ENCODE measurements at regions not wholly inside any gene's neighbourhood (a gene's known extent, or its start where the extent isn't known, plus 50 kb on each side); places are given as distances from the start of the nearest gene placed in this dataset.

DNA sequence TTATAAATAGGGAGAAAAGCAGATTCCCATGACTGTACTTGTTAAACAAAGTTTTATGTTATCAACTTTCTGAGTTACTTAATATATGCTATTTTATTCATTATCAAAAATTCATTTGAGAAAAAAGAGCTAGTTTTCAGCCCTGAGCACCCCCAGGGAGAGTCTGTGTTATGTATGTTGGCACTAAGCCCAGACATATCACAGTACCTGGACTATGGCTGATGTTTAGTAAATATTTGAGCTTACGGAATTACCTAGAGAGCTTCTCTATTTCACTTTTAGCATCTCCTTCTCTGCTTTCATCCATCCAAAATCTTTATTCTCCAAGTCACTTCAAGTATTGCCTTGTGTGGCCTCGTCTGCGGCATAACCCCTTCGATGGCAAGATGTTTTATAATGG is 225.9 kb upstream of the PCSK5 start:
- TF ChIP-seq, protein P1, sequence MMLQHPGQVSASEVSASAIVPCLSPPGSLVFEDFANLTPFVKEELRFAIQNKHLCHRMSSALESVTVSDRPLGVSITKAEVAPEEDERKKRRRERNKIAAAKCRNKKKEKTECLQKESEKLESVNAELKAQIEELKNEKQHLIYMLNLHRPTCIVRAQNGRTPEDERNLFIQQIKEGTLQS (IDR thresholded peaks at IDR 0.05), result no peak
- no peak for TF ChIP-seq JUND (IDR thresholded peaks at IDR 0.05)
- no peak for TF ChIP-seq ELF1 (IDR thresholded peaks at IDR 0.05; ENCODE audit: borderline replicate concordance, low read depth)
- TF ChIP-seq CEBPB (IDR thresholded peaks at IDR 0.05; ENCODE audit: low read depth), result no peak
- TF ChIP-seq EZH2 (IDR thresholded peaks at IDR 0.05), result no peak
- no peak for TF ChIP-seq CBX3 (IDR thresholded peaks at IDR 0.05; ENCODE audit: low read depth)
- no peak for TF ChIP-seq RAD21 (IDR thresholded peaks at IDR 0.05; ENCODE audit: low read depth)
- no peak for TF ChIP-seq TCF7L2 (IDR thresholded peaks at IDR 0.05; ENCODE audit: borderline replicate concordance, extremely low read depth, insufficient read depth, insufficient read length)
- DNase-seq (ENCODE audit: low read depth, low spot score) (no peak), ATAC-seq (no peak)
- H3K4me1 ChIP-seq (ENCODE audit: control insufficient read depth in 1 of 2, insufficient read depth in 2 of 2, low read length in 2 of 2), result no peaks in the 10 kb centered on the region
- H3K27me3 ChIP-seq (ENCODE audit: insufficient read depth, low read length), result peaks cover 28% of the 10 kb centered on the region
- no peak overlapping the region for H3K9ac ChIP-seq (ENCODE audit: low read length)
- H3K9me3 ChIP-seq (ENCODE audit: control insufficient read depth in 1 of 2, insufficient read depth in 1 of 2, low read depth in 1 of 2, low read length in 2 of 2), result no peaks in the 10 kb centered on the region
- no peak overlapping the region for H3K4me3 ChIP-seq (replicated peaks in 1 of 2; ENCODE audit: low read depth in 1 of 2, low read length in 2 of 2)
- no peaks in the 10 kb centered on the region for H3K36me3 ChIP-seq (ENCODE audit: control insufficient read depth in 1 of 2, insufficient read depth in 2 of 2, low read length in 2 of 2)
- CTCF ChIA-PET, result no interaction called here
- H3K4me2 ChIP-seq (ENCODE audit: low read length), result no peak overlapping the region
- intact Hi-C loops (cut with micrococcal nuclease), result no loop called here
- no peaks in the 10 kb centered on the region for H3K79me2 ChIP-seq (ENCODE audit: insufficient read depth, low read length)
- no peaks in the 10 kb centered on the region for H3K9me2 ChIP-seq (ENCODE audit: insufficient read depth)
- no peak overlapping the region for H3K27ac ChIP-seq (ENCODE audit: low read depth, low read length)
- POLR2A ChIA-PET, result no interaction called here
- no peak overlapping the region for H2AFZ ChIP-seq (ENCODE audit: low read depth, low read length, poor library complexity, severe bottlenecking)
- no TSS peak for BruUV-seq (replicated peaks)
- no peaks in the 10 kb centered on the region for H4K20me1 ChIP-seq (ENCODE audit: insufficient read depth)
- RAD21 ChIA-PET (ENCODE audit: low non-redundant PET in 1 of 2, low total read pairs in 2 of 2, uncharacterized antibody in 2 of 2, unreplicated experiment in 2 of 2), result no interaction called here

- Histone ChIP-seq H2AFZ (ENCODE audit: low read depth, low read length, poor library complexity, severe bottlenecking) (no peak overlapping the region), H3K27ac (ENCODE audit: low read depth, low read length) (no peak overlapping the region), H3K79me2 (ENCODE audit: insufficient read depth, low read length) (no peaks in the 10 kb centered on the region), H3K4me2 (ENCODE audit: low read length) (no peak overlapping the region), H3K9me3 (ENCODE audit: control insufficient read depth in 1 of 2, insufficient read depth in 1 of 2, low read depth in 1 of 2, low read length in 2 of 2) (no peaks in the 10 kb centered on the region), H4K20me1 (ENCODE audit: insufficient read depth) (no peaks in the 10 kb centered on the region), H3K4me1 (ENCODE audit: control insufficient read depth in 1 of 2, insufficient read depth in 2 of 2, low read length in 2 of 2) (no peaks in the 10 kb centered on the region), H3K36me3 (ENCODE audit: control insufficient read depth in 1 of 2, insufficient read depth in 2 of 2, low read length in 2 of 2) (no peaks in the 10 kb centered on the region), H3K4me3 (replicated peaks in 1 of 2; ENCODE audit: low read depth in 1 of 2, low read length in 2 of 2) (no peak overlapping the region), H3K9me2 (ENCODE audit: insufficient read depth) (no peaks in the 10 kb centered on the region), H3K27me3 (ENCODE audit: insufficient read depth, low read length) (peaks cover 37% of the 10 kb centered on the region), H3K9ac (ENCODE audit: low read length) (no peak overlapping the region)
- ChIA-PET RAD21 (ENCODE audit: low non-redundant PET in 1 of 2, low total read pairs in 2 of 2, uncharacterized antibody in 2 of 2, unreplicated experiment in 2 of 2) (no interaction called here), CTCF (no interaction called here), POLR2A (no interaction called here)
- ATAC-seq (no peak), DNase-seq (ENCODE audit: low read depth, low spot score) (no peak)
- intact Hi-C loops (cut with micrococcal nuclease), result no loop called here
- no TSS peak for BruUV-seq (replicated peaks)
- TF ChIP-seq SP1 (IDR thresholded peaks at IDR 0.05; ENCODE audit: low read depth) (no peak), ZBTB33 (IDR thresholded peaks at IDR 0.05; ENCODE audit: extremely low read depth, insufficient replicate concordance, low read length) (no peak), SIN3A (IDR thresholded peaks at IDR 0.05; ENCODE audit: low read depth) (no peak), ZNF274 (IDR thresholded peaks at IDR 0.05; ENCODE audit: low read depth, low read length) (no peak), ELF1 (IDR thresholded peaks at IDR 0.05; ENCODE audit: borderline replicate concordance, low read depth) (no peak), SRF (IDR thresholded peaks at IDR 0.05; ENCODE audit: low read depth) (no peak), EZH2 (IDR thresholded peaks at IDR 0.05) (no peak), YY1 (IDR thresholded peaks at IDR 0.05; ENCODE audit: extremely low read depth, insufficient replicate concordance, low read depth, low read length) (no peak)
- TF ChIP-seq, protein P1 (IDR thresholded peaks at IDR 0.05), result no peak
Measured at GRCh38 chr9:75666856-75667554, 223.5 kb upstream of the PCSK5 start.
